Endothelial cell of umbilical vein (primary cell): ENCODE measurements at regions not wholly inside any gene's neighbourhood (a gene's known extent, or its start where the extent isn't known, plus 50 kb on each side); places are given as distances from the start of the nearest gene placed in this dataset.

Experiments
- EZH2 ChIP-seq: IDR thresholded peaks from 2 replicates; pipeline ENCODE4 v1.6.1; 2012; ENCODE audit warnings: borderline replicate concordance, low read depth, mild to moderate bottlenecking, moderate library complexity, low read length, inconsistent platforms; ENCODE audit not compliant: severe bottlenecking
- POLR2A ChIP-seq: IDR thresholded peaks from 2 replicates; pipeline ENCODE4 v1.6.1; 2012; ENCODE audit warnings: low read depth, mild to moderate bottlenecking, control low read depth, low read length
- TF ChIP-seq, protein P1 (sequence below), 2 donors: IDR thresholded peaks; 1 replicate in 1 of 2; 2 replicates in 1 of 2; pipeline ENCODE4 v1.5.1; 2011; ENCODE audit warnings: low read length in 2 of 2, mild to moderate bottlenecking in 2 of 2, moderate library complexity in 2 of 2, control low read depth in 1 of 2, inconsistent platforms in 1 of 2, low read depth in 1 of 2; ENCODE audit not compliant: insufficient read depth in 1 of 2; ENCODE audit errors: extremely low read depth in 1 of 2

DNA sequence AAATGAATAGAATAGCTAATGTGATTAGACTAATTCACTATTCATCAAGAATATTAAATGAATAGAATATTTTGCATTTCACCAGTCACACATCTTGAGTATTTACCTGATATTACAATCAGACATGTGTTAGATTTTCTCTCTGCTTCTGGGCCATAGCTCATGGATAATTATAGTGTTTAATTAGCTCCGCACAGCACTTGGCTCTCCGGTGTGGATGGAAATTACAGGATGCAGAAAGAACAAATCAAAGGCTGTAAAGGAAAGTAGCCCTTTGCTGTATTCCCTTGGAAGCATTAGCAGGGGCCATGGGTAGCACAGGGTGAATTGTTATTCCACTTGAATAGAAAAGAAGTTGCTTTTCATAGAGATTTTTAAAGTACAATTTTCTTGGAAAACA is 320.3 kb upstream of the SORL1-AS1 start:
- TF ChIP-seq EZH2 = no peak
- TF ChIP-seq, protein P1, sequence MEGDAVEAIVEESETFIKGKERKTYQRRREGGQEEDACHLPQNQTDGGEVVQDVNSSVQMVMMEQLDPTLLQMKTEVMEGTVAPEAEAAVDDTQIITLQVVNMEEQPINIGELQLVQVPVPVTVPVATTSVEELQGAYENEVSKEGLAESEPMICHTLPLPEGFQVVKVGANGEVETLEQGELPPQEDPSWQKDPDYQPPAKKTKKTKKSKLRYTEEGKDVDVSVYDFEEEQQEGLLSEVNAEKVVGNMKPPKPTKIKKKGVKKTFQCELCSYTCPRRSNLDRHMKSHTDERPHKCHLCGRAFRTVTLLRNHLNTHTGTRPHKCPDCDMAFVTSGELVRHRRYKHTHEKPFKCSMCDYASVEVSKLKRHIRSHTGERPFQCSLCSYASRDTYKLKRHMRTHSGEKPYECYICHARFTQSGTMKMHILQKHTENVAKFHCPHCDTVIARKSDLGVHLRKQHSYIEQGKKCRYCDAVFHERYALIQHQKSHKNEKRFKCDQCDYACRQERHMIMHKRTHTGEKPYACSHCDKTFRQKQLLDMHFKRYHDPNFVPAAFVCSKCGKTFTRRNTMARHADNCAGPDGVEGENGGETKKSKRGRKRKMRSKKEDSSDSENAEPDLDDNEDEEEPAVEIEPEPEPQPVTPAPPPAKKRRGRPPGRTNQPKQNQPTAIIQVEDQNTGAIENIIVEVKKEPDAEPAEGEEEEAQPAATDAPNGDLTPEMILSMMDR (IDR thresholded peaks at IDR 0.05; ENCODE audit: extremely low read depth in 1 of 2, insufficient read depth in 1 of 2, low read depth in 1 of 2, low read length in 2 of 2) = no peak
- no peak for TF ChIP-seq POLR2A
